ENCODE measurements at regions not wholly inside any gene's neighbourhood (a gene's known extent, or its start where the extent isn't known, plus 50 kb on each side); places are given as distances from the start of the nearest gene placed in this dataset.

DNA sequence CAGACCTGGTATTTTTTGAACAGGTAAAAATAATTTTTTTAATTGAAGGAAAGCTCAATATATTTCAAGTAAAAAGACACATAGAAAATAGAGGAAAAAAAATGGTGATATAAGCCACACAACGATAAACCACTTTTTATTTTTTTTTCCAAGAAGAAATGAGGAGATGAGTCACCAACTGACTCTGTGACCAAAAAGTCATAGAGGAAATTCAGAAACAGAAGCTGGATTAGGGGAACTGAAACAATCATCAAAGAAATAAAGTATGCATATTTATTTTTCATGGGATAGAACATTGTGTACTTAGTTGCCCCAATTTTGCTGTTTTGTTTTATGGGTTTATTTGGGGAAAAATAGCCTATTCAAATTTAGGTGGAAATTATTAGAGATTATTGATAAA is 176.8 kb upstream of the AGR3 start (continued):
- no peak for TF ChIP-seq HOXA3 (CRISPR knock-in tag; IDR thresholded peaks at IDR 0.05)
- TF ChIP-seq ZSCAN31 (CRISPR knock-in tag; IDR thresholded peaks at IDR 0.05; ENCODE audit: low read depth) = no peak
- no peak for TF ChIP-seq ZNF709 (CRISPR knock-in tag; IDR thresholded peaks at IDR 0.05)
- TF ChIP-seq ZNF468 (CRISPR knock-in tag; IDR thresholded peaks at IDR 0.05) = no peak
- TF ChIP-seq ZNF552 (CRISPR knock-in tag; IDR thresholded peaks at IDR 0.05; ENCODE audit: borderline replicate concordance) = no peak
- no peak for TF ChIP-seq ZNF83 (CRISPR knock-in tag; IDR thresholded peaks at IDR 0.05; ENCODE audit: borderline replicate concordance)
- no peak for TF ChIP-seq ZNF564 (CRISPR knock-in tag; IDR thresholded peaks at IDR 0.05)

DNA sequence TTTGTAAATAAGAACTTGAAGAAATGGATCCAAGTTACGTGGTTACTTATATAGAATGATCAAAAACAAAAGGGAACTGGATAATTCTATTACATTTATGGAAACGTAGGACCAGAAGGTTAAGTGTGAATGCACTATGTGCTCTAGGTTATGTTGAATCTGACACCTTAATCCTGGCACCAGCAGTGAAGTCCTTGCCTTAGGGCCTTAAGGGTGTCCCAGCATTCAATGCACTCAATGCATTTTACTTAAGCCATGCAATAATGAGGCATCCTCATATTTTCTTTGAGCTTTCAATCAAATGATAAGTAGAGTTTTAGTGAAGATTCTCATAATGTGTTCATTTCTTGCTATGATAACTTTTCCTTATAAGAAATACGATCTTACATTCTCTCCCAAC is 178.3 kb upstream of the AGR3 start:
- DNase-seq (ENCODE audit: low spot score) (no peak), FAIRE-seq (no peak), ATAC-seq (no peak)
- H3K36me3 ChIP-seq (replicated peaks in 1 of 2; ENCODE audit: control insufficient read depth in 1 of 2, insufficient read depth in 2 of 2, low read length in 2 of 2) = no peaks in the 10 kb centered on the region
- ChIA-PET CTCF (ENCODE audit: low intra/inter-chr PET ratio, low total read pairs) (no interaction called here), POLR2A (no interaction called here)
- no peak overlapping the region for H3K4me3 ChIP-seq (replicated peaks in 1 of 3; ENCODE audit: insufficient read depth in 1 of 3, low read depth in 2 of 3, low read length in 3 of 3)
- H3K27me3 ChIP-seq (ENCODE audit: control insufficient read depth in 1 of 2, insufficient read depth in 2 of 2, low read length in 2 of 2) = no peaks in the 10 kb centered on the region
- intact Hi-C loops (cut with micrococcal nuclease; ENCODE audit: unreplicated experiment) (no loop called here), in situ Hi-C loops (cut with HindIII; ENCODE audit: extremely low pct_ligation_motif_present, low pct_unique_long_range_greater_than_20kb) (no loop called here)
- H3K79me2 ChIP-seq (ENCODE audit: insufficient read depth, low read length) = no peaks in the 10 kb centered on the region
- 96% methylated on average over 3 of the region's 3 CpGs for WGBS (ENCODE audit: low lambda C conversion rate)
- H3K27ac ChIP-seq (ENCODE audit: extremely low read length, insufficient read depth, low read length) = no peak overlapping the region
- H3K9ac ChIP-seq (ENCODE audit: insufficient read depth, low read depth, low read length) = no peak overlapping the region
- no peak overlapping the region for H3K4me2 ChIP-seq (ENCODE audit: low read depth, low read length)
- H3K4me1 ChIP-seq (ENCODE audit: insufficient read depth, low read length) = 0 out of 2 replicates have a peak, but pooled peaks cover 5% of the 10 kb centered on the region
- no TSS peak for BruUV-seq (replicated peaks)
- H2AFZ ChIP-seq (ENCODE audit: low read length) = no peak overlapping the region
- H4K20me1 ChIP-seq (ENCODE audit: insufficient read depth, low read length) = no peaks in the 10 kb centered on the region
- no peaks in the 10 kb centered on the region for H3K9me3 ChIP-seq (ENCODE audit: low read length)
- TF ChIP-seq FOXK2 (IDR thresholded peaks at IDR 0.05) (no peak), ZFP62 (CRISPR knock-in tag; IDR thresholded peaks at IDR 0.05) (no peak), ZFP82 (CRISPR knock-in tag; IDR thresholded peaks at IDR 0.05; ENCODE audit: borderline replicate concordance) (no peak), ZNF7 (CRISPR knock-in tag; IDR thresholded peaks at IDR 0.05) (no peak)
- TF ChIP-seq, protein P1, sequence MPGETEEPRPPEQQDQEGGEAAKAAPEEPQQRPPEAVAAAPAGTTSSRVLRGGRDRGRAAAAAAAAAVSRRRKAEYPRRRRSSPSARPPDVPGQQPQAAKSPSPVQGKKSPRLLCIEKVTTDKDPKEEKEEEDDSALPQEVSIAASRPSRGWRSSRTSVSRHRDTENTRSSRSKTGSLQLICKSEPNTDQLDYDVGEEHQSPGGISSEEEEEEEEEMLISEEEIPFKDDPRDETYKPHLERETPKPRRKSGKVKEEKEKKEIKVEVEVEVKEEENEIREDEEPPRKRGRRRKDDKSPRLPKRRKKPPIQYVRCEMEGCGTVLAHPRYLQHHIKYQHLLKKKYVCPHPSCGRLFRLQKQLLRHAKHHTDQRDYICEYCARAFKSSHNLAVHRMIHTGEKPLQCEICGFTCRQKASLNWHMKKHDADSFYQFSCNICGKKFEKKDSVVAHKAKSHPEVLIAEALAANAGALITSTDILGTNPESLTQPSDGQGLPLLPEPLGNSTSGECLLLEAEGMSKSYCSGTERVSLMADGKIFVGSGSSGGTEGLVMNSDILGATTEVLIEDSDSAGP (CRISPR knock-in tag; IDR thresholded peaks at IDR 0.05; ENCODE audit: borderline replicate concordance) = no peak
- TF ChIP-seq, protein P2, sequence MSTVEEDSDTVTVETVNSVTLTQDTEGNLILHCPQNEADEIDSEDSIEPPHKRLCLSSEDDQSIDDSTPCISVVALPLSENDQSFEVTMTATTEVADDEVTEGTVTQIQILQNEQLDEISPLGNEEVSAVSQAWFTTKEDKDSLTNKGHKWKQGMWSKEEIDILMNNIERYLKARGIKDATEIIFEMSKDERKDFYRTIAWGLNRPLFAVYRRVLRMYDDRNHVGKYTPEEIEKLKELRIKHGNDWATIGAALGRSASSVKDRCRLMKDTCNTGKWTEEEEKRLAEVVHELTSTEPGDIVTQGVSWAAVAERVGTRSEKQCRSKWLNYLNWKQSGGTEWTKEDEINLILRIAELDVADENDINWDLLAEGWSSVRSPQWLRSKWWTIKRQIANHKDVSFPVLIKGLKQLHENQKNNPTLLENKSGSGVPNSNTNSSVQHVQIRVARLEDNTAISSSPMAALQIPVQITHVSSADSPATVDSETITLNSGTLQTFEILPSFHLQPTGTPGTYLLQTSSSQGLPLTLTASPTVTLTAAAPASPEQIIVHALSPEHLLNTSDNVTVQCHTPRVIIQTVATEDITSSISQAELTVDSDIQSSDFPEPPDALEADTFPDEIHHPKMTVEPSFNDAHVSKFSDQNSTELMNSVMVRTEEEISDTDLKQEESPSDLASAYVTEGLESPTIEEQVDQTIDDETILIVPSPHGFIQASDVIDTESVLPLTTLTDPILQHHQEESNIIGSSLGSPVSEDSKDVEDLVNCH (CRISPR knock-in tag; IDR thresholded peaks at IDR 0.05) = no peak

All from HepG2 (cell line).